ENCODE measurements at regions not wholly inside any gene's neighbourhood (a gene's known extent, or its start where the extent isn't known, plus 50 kb on each side); places are given as distances from the start of the nearest gene placed in this dataset.

GRCh38 chr6:169086020-169086419, 167.6 kb downstream of the THBS2 start:
- Histone ChIP-seq H3K79me2 (ENCODE audit: insufficient read depth) (no peaks in the 10 kb centered on the region), H3K4me3 (ENCODE audit: low read depth in 2 of 2, low read length in 1 of 2) (no peak overlapping the region), H3K27me3 (ENCODE audit: insufficient read depth) (no peaks in the 10 kb centered on the region), H3K9me2 (no peaks in the 10 kb centered on the region), H3K36me3 (replicated peaks in 1 of 2; ENCODE audit: control insufficient read depth in 1 of 2, insufficient read depth in 2 of 2, low read length in 1 of 2) (no peaks in the 10 kb centered on the region), H2AFZ (ENCODE audit: low read depth) (no peak overlapping the region), H3K9me3 (0 out of 2 replicates have a peak, but pooled peaks cover 3% of the 10 kb centered on the region), H3K4me1 (ENCODE audit: control insufficient read depth in 1 of 2, insufficient read depth in 2 of 2, low read depth in 1 of 2, low read length in 1 of 2) (no peaks in the 10 kb centered on the region), H4K20me1 (ENCODE audit: insufficient read depth) (no peaks in the 10 kb centered on the region), H3K27ac (ENCODE audit: low read depth in 2 of 2, low read length in 1 of 2) (no peak overlapping the region), H3K4me2 (no peak overlapping the region), H3K9ac (no peak overlapping the region), H3F3A (replicated peaks; ENCODE audit: insufficient read depth) (no peaks in the 10 kb centered on the region)
- no peak for DNase-seq
- ChIA-PET CTCF (no interaction called here), POLR2A (no interaction called here)
- WGBS (ENCODE audit: low lambda C conversion rate): 58% methylated on average over 10 of the region's 10 CpGs
- no peak for TF ChIP-seq IRF3 (IDR thresholded peaks at IDR 0.05; ENCODE audit: low read depth, low read length)
- TF ChIP-seq JUND (IDR thresholded peaks at IDR 0.05): no peak
- no peak for TF ChIP-seq RCOR1 (IDR thresholded peaks at IDR 0.05; ENCODE audit: low read length)
- no peak for TF ChIP-seq NFIC (IDR thresholded peaks at IDR 0.05; ENCODE audit: borderline replicate concordance)
- TF ChIP-seq CTCF (IDR thresholded peaks at IDR 0.05): no peak
- TF ChIP-seq FOXJ3 (CRISPR knock-in tag; IDR thresholded peaks at IDR 0.05): no peak
- no peak for TF ChIP-seq SIN3A (IDR thresholded peaks at IDR 0.05; ENCODE audit: borderline replicate concordance, low read depth, low read length)
- TF ChIP-seq FOSL2 (IDR thresholded peaks at IDR 0.05; ENCODE audit: borderline replicate concordance, low read depth): no peak
- TF ChIP-seq USF2 (IDR thresholded peaks at IDR 0.05; ENCODE audit: borderline replicate concordance, low read depth, low read length): no peak

GRCh38 chr6:169085466-169085865, 168.2 kb downstream of the THBS2 start:
- H3K27me3 ChIP-seq (ENCODE audit: insufficient read depth): no peaks in the 10 kb centered on the region
- no peak for TF ChIP-seq NRF1 (IDR thresholded peaks at IDR 0.05; ENCODE audit: low read depth, low read length)
- TF ChIP-seq FOXJ3 (CRISPR knock-in tag; IDR thresholded peaks at IDR 0.05): no peak
- no peak for TF ChIP-seq MXI1 (IDR thresholded peaks at IDR 0.05; ENCODE audit: low read depth, low read length)
- TF ChIP-seq USF2 (IDR thresholded peaks at IDR 0.05; ENCODE audit: borderline replicate concordance, low read depth, low read length): no peak
- no peak for TF ChIP-seq YY1 (IDR thresholded peaks at IDR 0.05; ENCODE audit: low read depth)
- no peak for TF ChIP-seq RCOR1 (IDR thresholded peaks at IDR 0.05; ENCODE audit: low read length)
- TF ChIP-seq MEF2A (IDR thresholded peaks at IDR 0.05; ENCODE audit: borderline replicate concordance, low read depth): no peak
- TF ChIP-seq NFIC (IDR thresholded peaks at IDR 0.05; ENCODE audit: borderline replicate concordance): no peak
- no peak for TF ChIP-seq USF1 (IDR thresholded peaks at IDR 0.05; ENCODE audit: borderline replicate concordance, low read depth)
- no peak for TF ChIP-seq REST (IDR thresholded peaks at IDR 0.05; ENCODE audit: low read depth, low read length)
- no peak for TF ChIP-seq JUND (IDR thresholded peaks at IDR 0.05)
- TF ChIP-seq IRF3 (IDR thresholded peaks at IDR 0.05; ENCODE audit: low read depth, low read length): no peak
- TF ChIP-seq TEAD4 (IDR thresholded peaks at IDR 0.05; ENCODE audit: borderline replicate concordance, insufficient read depth): no peak

More at GRCh38 chr6:169085466-169085865, 168.2 kb downstream of the THBS2 start:
- H3K9me2 ChIP-seq: no peaks in the 10 kb centered on the region
- no peak overlapping the region for H3K27ac ChIP-seq (ENCODE audit: low read depth in 2 of 2, low read length in 1 of 2)
- H3K79me2 ChIP-seq (ENCODE audit: insufficient read depth): no peaks in the 10 kb centered on the region
- no peaks in the 10 kb centered on the region for H3K36me3 ChIP-seq (replicated peaks in 1 of 2; ENCODE audit: control insufficient read depth in 1 of 2, insufficient read depth in 2 of 2, low read length in 1 of 2)
- no peaks in the 10 kb centered on the region for H3F3A ChIP-seq (replicated peaks; ENCODE audit: insufficient read depth)
- DNase-seq: no peak
- no peaks in the 10 kb centered on the region for H3K4me1 ChIP-seq (ENCODE audit: control insufficient read depth in 1 of 2, insufficient read depth in 2 of 2, low read depth in 1 of 2, low read length in 1 of 2)
- no peak overlapping the region for H3K4me3 ChIP-seq (ENCODE audit: low read depth in 2 of 2, low read length in 1 of 2)
- H3K9me3 ChIP-seq: 0 out of 2 replicates have a peak, but pooled peaks cover under 1% of the 10 kb centered on the region
- ChIA-PET POLR2A (no interaction called here), CTCF (no interaction called here)
- H3K4me2 ChIP-seq: no peak overlapping the region
- WGBS (ENCODE audit: low lambda C conversion rate): 81% methylated on average over 6 of the region's 6 CpGs
- H4K20me1 ChIP-seq (ENCODE audit: insufficient read depth): no peaks in the 10 kb centered on the region
- H3K9ac ChIP-seq: no peak overlapping the region
- no peak overlapping the region for H2AFZ ChIP-seq (ENCODE audit: low read depth)
